ENCODE measurements at regions not wholly inside any gene's neighbourhood (a gene's known extent, or its start where the extent isn't known, plus 50 kb on each side); places are given as distances from the start of the nearest gene placed in this dataset.
"Not testable (repeated sequence)": the region's sequence is repeated elsewhere in the genome, so short reads cannot be mapped to it uniquely, and the experiment has no call there.

DNA sequence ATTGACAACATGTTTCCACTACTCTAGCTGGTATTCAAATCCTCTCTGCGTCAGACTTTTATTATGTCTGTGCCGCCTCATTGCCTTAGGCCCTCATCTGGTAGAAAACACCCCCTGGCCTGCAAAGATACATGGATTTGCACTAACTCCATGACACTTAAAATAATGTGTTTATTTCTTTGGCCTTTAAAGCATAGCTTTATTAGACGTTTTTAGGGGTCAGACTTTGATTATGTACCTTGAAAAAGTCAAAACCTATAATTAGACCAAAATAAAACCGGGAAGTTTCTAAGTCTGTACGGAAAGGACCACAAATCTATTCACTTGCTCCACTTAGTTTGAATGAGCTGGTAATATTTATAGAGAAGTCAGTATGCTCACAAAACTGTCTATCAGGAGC is 357.9 kb upstream of the NOX3 start:
- H3K4me2 ChIP-seq = no peak overlapping the region
- 59% methylated on average over 5 of the region's 5 CpGs for WGBS (ENCODE audit: missing lambda C conversion rate)
- H3K27ac ChIP-seq = no peak overlapping the region
- no peak overlapping the region for H3K4me3 ChIP-seq
- FAIRE-seq (no peak), DNase-seq (ENCODE audit: low read depth in 1 of 2, low spot score in 1 of 2) (no peak), ATAC-seq (no peak)
- TF ChIP-seq SREBF2 (IDR thresholded peaks at IDR 0.05) = no peak
- no peak for TF ChIP-seq BHLHE40 (IDR thresholded peaks at IDR 0.05; ENCODE audit: low read depth, low read length)
- TF ChIP-seq, protein P1, sequence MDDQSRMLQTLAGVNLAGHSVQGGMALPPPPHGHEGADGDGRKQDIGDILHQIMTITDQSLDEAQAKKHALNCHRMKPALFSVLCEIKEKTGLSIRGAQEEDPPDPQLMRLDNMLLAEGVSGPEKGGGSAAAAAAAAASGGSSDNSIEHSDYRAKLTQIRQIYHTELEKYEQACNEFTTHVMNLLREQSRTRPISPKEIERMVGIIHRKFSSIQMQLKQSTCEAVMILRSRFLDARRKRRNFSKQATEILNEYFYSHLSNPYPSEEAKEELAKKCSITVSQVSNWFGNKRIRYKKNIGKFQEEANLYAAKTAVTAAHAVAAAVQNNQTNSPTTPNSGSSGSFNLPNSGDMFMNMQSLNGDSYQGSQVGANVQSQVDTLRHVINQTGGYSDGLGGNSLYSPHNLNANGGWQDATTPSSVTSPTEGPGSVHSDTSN (IDR thresholded peaks at IDR 0.05) = no peak
- ChIA-PET CTCF (no interaction called here), POLR2A (no interaction called here)
- H3K4me1 ChIP-seq = no peaks in the 10 kb centered on the region
- no peaks in the 10 kb centered on the region for H3K9me3 ChIP-seq

DNA sequence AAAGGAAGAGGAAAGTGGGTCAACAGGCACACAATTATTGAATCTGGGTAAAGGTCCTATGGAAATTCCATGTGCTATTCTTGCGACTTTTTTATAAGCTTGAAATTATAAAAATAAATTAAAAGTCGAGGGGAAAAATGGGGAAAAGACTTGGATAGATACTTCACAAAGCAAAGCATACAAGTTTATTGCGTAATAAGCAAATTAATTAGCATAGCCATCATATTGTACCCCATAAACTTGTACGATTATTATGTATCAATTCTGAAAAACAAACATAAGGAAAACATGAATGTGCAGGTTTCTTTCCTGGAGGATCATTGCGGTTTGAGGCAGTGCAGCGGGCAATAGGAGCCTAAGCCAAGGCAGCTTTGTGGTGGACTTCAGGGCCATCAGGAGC is 351.6 kb upstream of the NOX3 start:
- ChIA-PET POLR2A (no interaction called here), CTCF (no interaction called here)
- H3K4me3 ChIP-seq = no peak overlapping the region
- no peak for DNase-seq (ENCODE audit: low read depth in 1 of 2, low spot score in 1 of 2)
- H3K9me3 ChIP-seq = no peaks in the 10 kb centered on the region
- no peak overlapping the region for H3K27ac ChIP-seq
- no peak for ATAC-seq
- FAIRE-seq = no peak
- H3K4me1 ChIP-seq = no peaks in the 10 kb centered on the region
- 72% methylated on average over 6 of the region's 6 CpGs for WGBS (ENCODE audit: missing lambda C conversion rate)
- TF ChIP-seq ZNF302 (CRISPR knock-in tag; IDR thresholded peaks at IDR 0.05) (no peak), CEBPB (IDR thresholded peaks at IDR 0.05) (0 out of 4 replicates have a peak, but pooled peaks of 1 of the 2 experiments have one; percentile 21)
- TF ChIP-seq, protein P2, sequence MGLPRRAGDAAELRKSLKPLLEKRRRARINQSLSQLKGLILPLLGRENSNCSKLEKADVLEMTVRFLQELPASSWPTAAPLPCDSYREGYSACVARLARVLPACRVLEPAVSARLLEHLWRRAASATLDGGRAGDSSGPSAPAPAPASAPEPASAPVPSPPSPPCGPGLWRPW (IDR thresholded peaks at IDR 0.05) = no peak
- no peak overlapping the region for H3K4me2 ChIP-seq

DNA sequence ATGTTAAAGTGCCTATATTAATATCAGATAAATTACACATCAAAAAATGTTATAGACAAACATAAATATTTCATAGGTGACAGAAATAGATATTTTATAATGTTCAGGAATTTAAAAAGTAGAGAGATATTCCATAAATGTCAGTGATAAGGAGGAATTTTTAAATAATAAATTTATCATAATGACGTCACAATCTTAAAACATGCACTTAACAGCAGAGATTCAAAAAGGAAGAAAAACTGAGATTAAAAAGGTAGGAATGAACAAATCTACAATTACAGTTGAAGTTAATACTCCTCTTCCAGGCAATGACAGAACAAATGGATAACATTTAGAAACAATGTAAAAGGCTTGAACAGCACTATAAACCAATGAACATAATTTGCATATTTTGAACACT is 345.4 kb upstream of the NOX3 start:
- ATAC-seq = no peak
- no peaks in the 10 kb centered on the region for H3K9me3 ChIP-seq
- ChIA-PET CTCF (interaction anchor here (0.6 kb wide), 1 partner anchor 479 kb away, joined by 3 read pairs; no protein-coding TSS in a partner anchor), POLR2A (no interaction called here)
- no peak for FAIRE-seq
- 89% methylated on average over 1 of the region's 1 CpG for WGBS (ENCODE audit: missing lambda C conversion rate)
- no peak for TF ChIP-seq EHMT2 (IDR thresholded peaks at IDR 0.05; ENCODE audit: low read depth)
- no peak for TF ChIP-seq MYC (IDR thresholded peaks at IDR 0.05; ENCODE audit: borderline replicate concordance, low read length)
- no peak for TF ChIP-seq KDM1A (IDR thresholded peaks at IDR 0.05; ENCODE audit: low read depth)
- TF ChIP-seq ZNF302 (CRISPR knock-in tag; IDR thresholded peaks at IDR 0.05) = no peak
- no peak for TF ChIP-seq KDM5A (IDR thresholded peaks at IDR 0.05)
- no peak for TF ChIP-seq ESRRA (IDR thresholded peaks at IDR 0.05; ENCODE audit: borderline replicate concordance, low read length)
- TF ChIP-seq ZSCAN20 (CRISPR knock-in tag; IDR thresholded peaks at IDR 0.05) = no peak
- TF ChIP-seq NPAS2 (CRISPR knock-in tag; IDR thresholded peaks at IDR 0.05; ENCODE audit: borderline replicate concordance) = no peak
- no peak for TF ChIP-seq RAD21 (conservative IDR thresholded peaks at IDR 0.05 in 1 of 2, IDR thresholded peaks at IDR 0.05 in 1 of 2)
- no peak overlapping the region for H3K4me2 ChIP-seq
- H3K4me3 ChIP-seq = no peak overlapping the region
- no peaks in the 10 kb centered on the region for H3K4me1 ChIP-seq
- no peak for DNase-seq (ENCODE audit: low read depth in 1 of 2, low spot score in 1 of 2)
- H3K27ac ChIP-seq = no peak overlapping the region

DNA sequence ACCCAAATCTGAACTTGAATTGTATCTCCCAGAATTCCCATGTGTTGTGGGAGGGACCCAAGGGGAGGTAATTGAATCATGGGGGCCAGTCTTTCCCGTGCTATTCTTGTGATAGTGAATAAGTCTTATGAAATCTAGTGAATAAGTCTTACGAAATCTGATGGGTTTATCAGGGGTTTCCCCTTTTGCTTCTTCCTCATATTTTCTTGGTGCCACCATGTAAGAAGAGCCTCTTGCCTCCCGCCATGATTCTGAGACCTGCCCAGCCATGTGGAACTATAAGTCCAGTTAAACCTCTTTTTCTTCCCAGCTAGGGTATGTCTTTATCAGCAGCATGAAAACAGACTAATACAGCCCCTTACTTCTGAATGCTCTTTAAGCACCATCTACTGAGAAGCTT is 343.2 kb upstream of the NOX3 start:
- DNase-seq (ENCODE audit: low read depth in 1 of 2, low spot score in 1 of 2); POLR2A ChIA-PET: not testable (repeated sequence)

DNA sequence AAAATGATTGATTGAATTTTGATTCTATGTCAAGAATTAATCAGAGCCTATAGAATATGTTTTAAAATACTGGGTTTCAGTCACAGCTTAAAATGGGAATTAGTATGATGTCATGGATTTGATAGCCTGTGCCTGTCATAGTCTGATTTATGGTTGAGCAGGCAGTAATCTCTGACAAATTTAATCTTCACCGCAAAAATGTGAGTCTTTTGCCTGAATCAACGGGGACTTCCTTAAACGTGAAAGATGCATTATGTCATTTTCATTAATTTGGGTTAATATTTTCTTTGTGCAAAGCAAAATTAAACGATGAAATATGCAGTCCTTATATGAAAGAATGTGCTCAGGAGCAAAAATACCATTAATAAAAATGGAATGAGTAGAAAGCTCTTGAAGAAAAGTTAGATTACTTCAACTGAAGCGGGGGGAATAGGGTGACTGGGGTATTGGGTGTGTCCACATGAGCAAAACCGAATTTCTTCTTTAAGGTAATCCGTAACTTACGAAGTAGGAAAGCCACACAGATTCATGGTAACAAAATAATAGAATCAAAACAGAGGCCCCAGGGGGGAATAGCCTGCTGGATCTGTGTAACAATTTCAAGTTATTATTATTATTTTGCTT is 339.6 kb upstream of the NOX3 start:
- Histone ChIP-seq H3K27ac (no peak overlapping the region), H3K4me3 (no peak overlapping the region), H3K9me3 (no peaks in the 10 kb centered on the region), H3K4me1 (no peaks in the 10 kb centered on the region), H3K4me2 (no peak overlapping the region)
- ChIA-PET CTCF (no interaction called here), POLR2A (no interaction called here)
- no peak for ATAC-seq
- WGBS (ENCODE audit: missing lambda C conversion rate) = 48% methylated on average over 8 of the region's 8 CpGs
- no peak for DNase-seq (ENCODE audit: low read depth in 1 of 2, low spot score in 1 of 2)
- TF ChIP-seq, protein P3, sequence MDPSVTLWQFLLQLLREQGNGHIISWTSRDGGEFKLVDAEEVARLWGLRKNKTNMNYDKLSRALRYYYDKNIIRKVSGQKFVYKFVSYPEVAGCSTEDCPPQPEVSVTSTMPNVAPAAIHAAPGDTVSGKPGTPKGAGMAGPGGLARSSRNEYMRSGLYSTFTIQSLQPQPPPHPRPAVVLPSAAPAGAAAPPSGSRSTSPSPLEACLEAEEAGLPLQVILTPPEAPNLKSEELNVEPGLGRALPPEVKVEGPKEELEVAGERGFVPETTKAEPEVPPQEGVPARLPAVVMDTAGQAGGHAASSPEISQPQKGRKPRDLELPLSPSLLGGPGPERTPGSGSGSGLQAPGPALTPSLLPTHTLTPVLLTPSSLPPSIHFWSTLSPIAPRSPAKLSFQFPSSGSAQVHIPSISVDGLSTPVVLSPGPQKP (IDR thresholded peaks at IDR 0.05; ENCODE audit: low read depth, low read length) = no peak
- TF ChIP-seq HEYL (CRISPR knock-in tag; IDR thresholded peaks at IDR 0.05) (no peak), ZNF302 (CRISPR knock-in tag; IDR thresholded peaks at IDR 0.05) (no peak), HOXA7 (CRISPR knock-in tag; IDR thresholded peaks at IDR 0.05) (no peak), FOXS1 (CRISPR knock-in tag; IDR thresholded peaks at IDR 0.05) (no peak), ZFP36 (IDR thresholded peaks at IDR 0.05; ENCODE audit: borderline replicate concordance, partially characterized antibody) (no peak)
- TF ChIP-seq, protein P4, sequence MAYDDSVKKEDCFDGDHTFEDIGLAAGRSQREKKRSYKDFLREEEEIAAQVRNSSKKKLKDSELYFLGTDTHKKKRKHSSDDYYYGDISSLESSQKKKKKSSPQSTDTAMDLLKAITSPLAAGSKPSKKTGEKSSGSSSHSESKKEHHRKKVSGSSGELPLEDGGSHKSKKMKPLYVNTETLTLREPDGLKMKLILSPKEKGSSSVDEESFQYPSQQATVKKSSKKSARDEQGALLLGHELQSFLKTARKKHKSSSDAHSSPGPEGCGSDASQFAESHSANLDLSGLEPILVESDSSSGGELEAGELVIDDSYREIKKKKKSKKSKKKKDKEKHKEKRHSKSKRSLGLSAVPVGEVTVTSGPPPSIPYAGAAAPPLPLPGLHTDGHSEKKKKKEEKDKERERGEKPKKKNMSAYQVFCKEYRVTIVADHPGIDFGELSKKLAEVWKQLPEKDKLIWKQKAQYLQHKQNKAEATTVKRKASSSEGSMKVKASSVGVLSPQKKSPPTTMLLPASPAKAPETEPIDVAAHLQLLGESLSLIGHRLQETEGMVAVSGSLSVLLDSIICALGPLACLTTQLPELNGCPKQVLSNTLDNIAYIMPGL (CRISPR knock-in tag; IDR thresholded peaks at IDR 0.05; ENCODE audit: borderline replicate concordance) = no peak
- no peak for FAIRE-seq

More for the DNA sequence above, 343.2 kb upstream of the NOX3 start:
- ATAC-seq, H3K4me1 ChIP-seq, H3K4me3 ChIP-seq, H3K27ac ChIP-seq, H3K9me3 ChIP-seq, FAIRE-seq, H3K4me2 ChIP-seq, CTCF ChIA-PET: not testable (repeated sequence)
- 51% methylated on average over 3 of the region's 3 CpGs for WGBS (ENCODE audit: missing lambda C conversion rate)

Measured in A549 (cell line).